ENCODE measurements at regions not wholly inside any gene's neighbourhood (a gene's known extent, or its start where the extent isn't known, plus 50 kb on each side); places are given as distances from the start of the nearest gene placed in this dataset.
A peak's percentile ranks its signal among the peaks of the same experiment; 100 is the strongest.

DNA sequence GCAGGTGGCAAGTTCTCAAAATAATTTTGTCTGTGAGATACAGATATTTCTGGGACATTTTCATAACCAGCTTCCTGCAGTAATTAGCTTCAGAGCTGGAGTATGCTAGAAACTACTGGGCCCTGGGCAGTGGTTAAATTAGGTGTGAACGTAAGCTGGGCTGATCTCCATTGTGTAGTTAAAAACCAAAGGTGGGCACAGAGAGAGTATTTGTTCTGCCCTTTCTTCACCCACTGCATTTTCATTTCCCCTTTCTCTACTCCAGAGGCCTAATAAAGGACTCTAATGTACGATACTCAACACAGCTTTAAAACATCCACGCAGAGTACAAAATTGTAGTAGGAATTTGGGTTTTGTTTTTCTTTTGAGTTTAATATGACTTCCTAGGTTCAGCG lies 252.7 kb downstream of the SPRY1 start:
- Histone ChIP-seq H3K9me2 (ENCODE audit: insufficient read depth, low read length) (no peaks in the 10 kb centered on the region), H3K4me1 (ENCODE audit: insufficient read depth, low read length, poor library complexity, severe bottlenecking) (no peaks in the 10 kb centered on the region), H2AFZ (ENCODE audit: low read length) (no peak overlapping the region), H3K79me2 (ENCODE audit: insufficient read depth, low read depth, low read length) (no peaks in the 10 kb centered on the region), H3K36me3 (ENCODE audit: insufficient read depth, low read length) (no peaks in the 10 kb centered on the region), H3K4me3 (ENCODE audit: low read depth, low read length, poor library complexity, severe bottlenecking) (no peak overlapping the region), H4K20me1 (ENCODE audit: insufficient read depth, low read length) (no peaks in the 10 kb centered on the region), H3K4me2 (ENCODE audit: low read length) (peak overlapping the region; percentile 17; the same call in 1 of the 2 replicates), H3K9me3 (ENCODE audit: low read length) (no peaks in the 10 kb centered on the region), H3K27ac (ENCODE audit: low read depth, low read length, poor library complexity, severe bottlenecking) (no peak overlapping the region)
- ChIA-PET POLR2A (interaction anchor here (0.6 to 1.2 kb wide), 3 partner anchors 39 to 429 kb away, joined by 3 to 4 read pairs (median 3); no protein-coding TSS in a partner anchor), CTCF (ENCODE audit: unreplicated experiment) (no interaction called here)
- no peak for TF ChIP-seq EZH2phosphoT487 (IDR thresholded peaks at IDR 0.05; ENCODE audit: borderline replicate concordance, low read depth, low read length)
- no TSS peak for BruUV-seq (replicated peaks)
- peak; percentile 14 for DNase-seq (ENCODE audit: low spot score)
- intact Hi-C loops (cut with micrococcal nuclease; ENCODE audit: unreplicated experiment), result no loop called here

DNA sequence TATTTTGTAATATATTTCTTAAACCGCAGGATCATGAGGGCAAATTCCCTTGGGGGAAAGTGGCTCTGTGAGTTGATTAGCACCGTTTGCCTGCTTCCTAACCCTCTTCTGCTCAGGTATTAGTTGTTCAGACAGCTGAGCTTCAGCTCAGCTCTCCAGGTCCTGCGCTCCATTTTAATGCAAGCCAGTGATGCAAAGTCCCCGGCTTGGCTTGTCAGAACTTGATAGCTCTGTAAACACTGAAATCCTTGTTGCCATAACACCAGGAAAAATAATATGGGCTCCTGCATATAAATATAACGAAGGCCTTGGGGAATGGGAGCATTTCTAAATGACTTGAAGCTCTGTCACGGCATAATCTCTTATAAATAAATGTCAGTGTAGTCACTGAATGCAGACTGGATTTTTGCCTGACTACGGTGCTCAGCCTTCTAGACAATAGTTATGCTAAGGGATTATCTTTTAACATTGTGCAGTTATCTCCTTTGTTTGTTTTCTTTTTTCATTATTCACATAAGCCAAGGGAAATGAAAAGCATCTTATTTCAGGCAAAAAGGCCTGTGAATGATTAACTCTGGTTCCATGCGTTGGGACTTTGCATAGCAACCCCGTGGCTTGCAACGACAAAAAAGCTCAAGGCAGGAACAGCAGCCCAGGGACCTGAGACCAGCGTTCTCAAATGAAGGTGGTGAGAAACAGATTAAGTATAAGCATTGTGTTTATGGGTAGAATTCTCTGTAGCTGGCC lies 253.2 kb downstream of the SPRY1 start:
- no peak overlapping the region for H3K27ac ChIP-seq (ENCODE audit: low read depth, low read length, poor library complexity, severe bottlenecking)
- no peaks in the 10 kb centered on the region for H3K9me2 ChIP-seq (ENCODE audit: insufficient read depth, low read length)
- H3K4me1 ChIP-seq (ENCODE audit: insufficient read depth, low read length, poor library complexity, severe bottlenecking), result no peaks in the 10 kb centered on the region
- CTCF ChIA-PET (ENCODE audit: unreplicated experiment), result interaction anchor here (0.6 to 1.1 kb wide), 2 partner anchors 11 to 473 kb away, joined by 3 read pairs; no protein-coding TSS in a partner anchor
- H3K36me3 ChIP-seq (ENCODE audit: insufficient read depth, low read length), result no peaks in the 10 kb centered on the region
- H3K4me2 ChIP-seq (ENCODE audit: low read length), result peak overlapping the region; percentile 17; the same call in 1 of the 2 replicates
- H3K4me3 ChIP-seq (ENCODE audit: low read depth, low read length, poor library complexity, severe bottlenecking), result no peak overlapping the region
- no peak overlapping the region for H2AFZ ChIP-seq (ENCODE audit: low read length)
- DNase-seq (ENCODE audit: low spot score), result no peak
- POLR2A ChIA-PET, result interaction anchor here (0.6 to 1.2 kb wide), 3 partner anchors 369 to 433 kb away, joined by 3 to 4 read pairs (median 3); no protein-coding TSS in a partner anchor
- no peaks in the 10 kb centered on the region for H4K20me1 ChIP-seq (ENCODE audit: insufficient read depth, low read length)
- no peaks in the 10 kb centered on the region for H3K9me3 ChIP-seq (ENCODE audit: low read length)
- H3K79me2 ChIP-seq (ENCODE audit: insufficient read depth, low read depth, low read length), result no peaks in the 10 kb centered on the region
- TF ChIP-seq EZH2phosphoT487 (IDR thresholded peaks at IDR 0.05; ENCODE audit: borderline replicate concordance, low read depth, low read length), result no peak
- TF ChIP-seq, protein P1, sequence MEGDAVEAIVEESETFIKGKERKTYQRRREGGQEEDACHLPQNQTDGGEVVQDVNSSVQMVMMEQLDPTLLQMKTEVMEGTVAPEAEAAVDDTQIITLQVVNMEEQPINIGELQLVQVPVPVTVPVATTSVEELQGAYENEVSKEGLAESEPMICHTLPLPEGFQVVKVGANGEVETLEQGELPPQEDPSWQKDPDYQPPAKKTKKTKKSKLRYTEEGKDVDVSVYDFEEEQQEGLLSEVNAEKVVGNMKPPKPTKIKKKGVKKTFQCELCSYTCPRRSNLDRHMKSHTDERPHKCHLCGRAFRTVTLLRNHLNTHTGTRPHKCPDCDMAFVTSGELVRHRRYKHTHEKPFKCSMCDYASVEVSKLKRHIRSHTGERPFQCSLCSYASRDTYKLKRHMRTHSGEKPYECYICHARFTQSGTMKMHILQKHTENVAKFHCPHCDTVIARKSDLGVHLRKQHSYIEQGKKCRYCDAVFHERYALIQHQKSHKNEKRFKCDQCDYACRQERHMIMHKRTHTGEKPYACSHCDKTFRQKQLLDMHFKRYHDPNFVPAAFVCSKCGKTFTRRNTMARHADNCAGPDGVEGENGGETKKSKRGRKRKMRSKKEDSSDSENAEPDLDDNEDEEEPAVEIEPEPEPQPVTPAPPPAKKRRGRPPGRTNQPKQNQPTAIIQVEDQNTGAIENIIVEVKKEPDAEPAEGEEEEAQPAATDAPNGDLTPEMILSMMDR (conservative IDR thresholded peaks at IDR 0.05; ENCODE audit: low read length), result no peak
- no TSS peak for BruUV-seq (replicated peaks)
- intact Hi-C loops (cut with micrococcal nuclease; ENCODE audit: unreplicated experiment), result no loop called here

DNA sequence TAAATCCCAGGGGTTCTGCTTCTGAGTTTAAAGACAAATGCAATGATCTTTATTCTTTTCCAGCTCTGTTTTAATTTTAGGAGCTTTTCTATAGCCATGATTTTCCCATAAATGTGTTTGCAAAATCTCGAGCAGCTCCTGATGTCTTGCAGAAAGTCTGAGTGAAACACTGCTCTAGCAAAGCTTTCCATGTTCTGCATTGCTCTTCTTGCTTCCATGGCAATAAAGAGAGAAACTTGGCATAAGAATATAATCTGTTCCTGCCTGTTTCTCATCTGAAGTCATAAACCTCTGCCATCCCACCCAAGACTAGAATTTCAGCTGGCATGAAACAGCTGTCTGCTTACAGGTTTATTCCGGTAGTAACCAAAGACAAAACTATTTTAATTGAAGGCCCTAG lies 254.5 kb downstream of the SPRY1 start:
- Histone ChIP-seq H3K79me2 (ENCODE audit: insufficient read depth, low read depth, low read length) (no peaks in the 10 kb centered on the region), H3K9me3 (ENCODE audit: low read length) (no peaks in the 10 kb centered on the region), H3K36me3 (ENCODE audit: insufficient read depth, low read length) (no peaks in the 10 kb centered on the region), H3K4me1 (ENCODE audit: insufficient read depth, low read length, poor library complexity, severe bottlenecking) (no peaks in the 10 kb centered on the region), H2AFZ (ENCODE audit: low read length) (no peak overlapping the region), H3K9me2 (ENCODE audit: insufficient read depth, low read length) (no peaks in the 10 kb centered on the region), H3K4me3 (ENCODE audit: low read depth, low read length, poor library complexity, severe bottlenecking) (no peak overlapping the region), H3K4me2 (ENCODE audit: low read length) (no peak overlapping the region), H3K27ac (ENCODE audit: low read depth, low read length, poor library complexity, severe bottlenecking) (no peak overlapping the region), H4K20me1 (ENCODE audit: insufficient read depth, low read length) (no peaks in the 10 kb centered on the region)
- no peak for DNase-seq (ENCODE audit: low spot score)
- CTCF ChIA-PET (ENCODE audit: unreplicated experiment), result no interaction called here
- no TSS peak for BruUV-seq (replicated peaks)
- intact Hi-C loops (cut with micrococcal nuclease; ENCODE audit: unreplicated experiment), result no loop called here
- POLR2A ChIA-PET, result interaction anchor here (0.6 to 1.1 kb wide), 2 partner anchors 163 to 434 kb away, joined by 3 read pairs; no protein-coding TSS in a partner anchor
- TF ChIP-seq EZH2phosphoT487 (IDR thresholded peaks at IDR 0.05; ENCODE audit: borderline replicate concordance, low read depth, low read length), result no peak
- TF ChIP-seq, protein P1 (conservative IDR thresholded peaks at IDR 0.05; ENCODE audit: low read length), result no peak

All from OCI-LY7 (cell line).